ENCODE measurements at regions not wholly inside any gene's neighbourhood (a gene's known extent, or its start where the extent isn't known, plus 50 kb on each side); places are given as distances from the start of the nearest gene placed in this dataset.

DNA sequence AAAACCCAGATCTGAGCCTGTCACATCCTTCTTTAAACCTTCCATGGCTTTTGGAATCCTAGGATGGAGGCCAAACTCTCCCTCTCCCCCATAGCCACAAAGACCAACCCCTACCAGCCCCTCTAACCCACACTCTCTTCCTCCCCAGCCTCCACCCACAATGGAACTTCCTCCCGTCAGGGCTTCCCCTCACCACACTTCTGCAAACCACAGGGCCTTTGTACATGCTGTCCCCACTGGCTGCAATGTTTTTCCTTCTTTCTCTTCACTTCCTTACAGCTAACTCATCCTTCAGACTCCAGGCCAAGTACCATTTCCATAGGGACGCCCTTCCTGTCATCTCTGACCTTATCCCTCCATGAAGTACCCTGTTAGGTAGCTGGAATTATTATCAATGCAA, 393.5 kb downstream of the MN1 start:
- DNase-seq = no peak
- ATAC-seq = no peak
- no peak overlapping the region for H3K4me3 ChIP-seq
- intact Hi-C loops (cut with DNase I, micrococcal nuclease) = no loop called here
- no peaks in the 10 kb centered on the region for H3K4me1 ChIP-seq (ENCODE audit: low read depth)
- H3K9me3 ChIP-seq = no peaks in the 10 kb centered on the region
- H3K36me3 ChIP-seq (ENCODE audit: low read depth) = no peaks in the 10 kb centered on the region
- TF ChIP-seq, protein P1, sequence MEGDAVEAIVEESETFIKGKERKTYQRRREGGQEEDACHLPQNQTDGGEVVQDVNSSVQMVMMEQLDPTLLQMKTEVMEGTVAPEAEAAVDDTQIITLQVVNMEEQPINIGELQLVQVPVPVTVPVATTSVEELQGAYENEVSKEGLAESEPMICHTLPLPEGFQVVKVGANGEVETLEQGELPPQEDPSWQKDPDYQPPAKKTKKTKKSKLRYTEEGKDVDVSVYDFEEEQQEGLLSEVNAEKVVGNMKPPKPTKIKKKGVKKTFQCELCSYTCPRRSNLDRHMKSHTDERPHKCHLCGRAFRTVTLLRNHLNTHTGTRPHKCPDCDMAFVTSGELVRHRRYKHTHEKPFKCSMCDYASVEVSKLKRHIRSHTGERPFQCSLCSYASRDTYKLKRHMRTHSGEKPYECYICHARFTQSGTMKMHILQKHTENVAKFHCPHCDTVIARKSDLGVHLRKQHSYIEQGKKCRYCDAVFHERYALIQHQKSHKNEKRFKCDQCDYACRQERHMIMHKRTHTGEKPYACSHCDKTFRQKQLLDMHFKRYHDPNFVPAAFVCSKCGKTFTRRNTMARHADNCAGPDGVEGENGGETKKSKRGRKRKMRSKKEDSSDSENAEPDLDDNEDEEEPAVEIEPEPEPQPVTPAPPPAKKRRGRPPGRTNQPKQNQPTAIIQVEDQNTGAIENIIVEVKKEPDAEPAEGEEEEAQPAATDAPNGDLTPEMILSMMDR (IDR thresholded peaks at IDR 0.05) = no peak

DNA sequence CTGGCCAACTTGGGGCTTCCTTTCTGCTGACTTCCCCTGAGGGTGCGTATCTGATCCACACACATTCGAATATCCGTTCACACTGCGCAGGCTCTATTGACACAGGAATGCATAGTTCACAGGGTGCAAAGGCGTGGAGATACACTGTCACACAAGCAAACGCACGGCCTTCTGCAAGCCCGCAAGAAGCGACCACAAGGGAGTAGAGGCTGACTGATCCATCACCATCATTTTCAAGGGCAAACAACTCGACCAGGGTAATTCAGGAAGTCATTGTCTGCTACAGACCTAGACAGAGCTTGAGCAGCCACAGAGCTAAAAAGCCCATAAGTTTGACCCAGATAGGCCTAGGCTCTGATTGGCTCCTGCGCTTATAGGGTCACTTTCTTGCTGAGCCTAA, 392.3 kb downstream of the MN1 start:
- H3K36me3 ChIP-seq (ENCODE audit: low read depth) = no peaks in the 10 kb centered on the region
- TF ChIP-seq, protein P1 (IDR thresholded peaks at IDR 0.05) = no peak
- DNase-seq (no peak), ATAC-seq (no peak)
- intact Hi-C loops (cut with DNase I, micrococcal nuclease) = no loop called here
- no peaks in the 10 kb centered on the region for H3K9me3 ChIP-seq
- no peaks in the 10 kb centered on the region for H3K4me1 ChIP-seq (ENCODE audit: low read depth)
- no peak overlapping the region for H3K4me3 ChIP-seq

DNA sequence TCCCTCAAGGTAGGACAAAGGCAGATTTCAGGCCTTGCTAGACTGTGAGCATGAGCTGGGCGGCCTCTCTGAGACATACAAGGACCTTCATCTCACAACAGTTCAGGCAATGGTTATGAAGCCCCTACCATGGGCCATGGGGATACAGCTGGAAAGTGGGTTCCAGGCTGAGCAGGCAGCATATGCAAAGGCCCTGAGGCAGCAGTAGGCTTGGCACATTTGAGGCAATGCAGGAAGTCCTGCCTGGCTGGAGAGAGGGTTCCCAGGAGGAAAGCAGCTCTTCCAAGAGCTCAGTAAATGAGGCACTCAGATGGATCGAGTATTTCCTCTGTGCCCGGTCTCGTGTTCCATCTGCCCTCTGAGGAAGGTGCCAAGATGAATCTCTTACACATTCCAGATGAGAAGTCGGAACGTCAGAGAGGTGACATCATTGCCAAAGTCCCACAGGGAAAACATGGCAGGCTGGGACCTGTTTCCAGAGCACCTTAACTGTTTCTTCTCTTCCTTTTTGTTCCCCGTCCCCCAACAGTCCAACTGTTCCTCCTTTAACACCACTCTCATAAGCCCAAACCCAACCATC, 388.6 kb downstream of the MN1 start:
- H3K4me1 ChIP-seq (ENCODE audit: low read depth) = no peaks in the 10 kb centered on the region
- no peak for ATAC-seq
- no peak for DNase-seq
- no peaks in the 10 kb centered on the region for H3K9me3 ChIP-seq
- TF ChIP-seq, protein P1 (IDR thresholded peaks at IDR 0.05) = no peak
- no peak overlapping the region for H3K4me3 ChIP-seq
- no peaks in the 10 kb centered on the region for H3K36me3 ChIP-seq (ENCODE audit: low read depth)
- intact Hi-C loops (cut with DNase I, micrococcal nuclease) = no loop called here

DNA sequence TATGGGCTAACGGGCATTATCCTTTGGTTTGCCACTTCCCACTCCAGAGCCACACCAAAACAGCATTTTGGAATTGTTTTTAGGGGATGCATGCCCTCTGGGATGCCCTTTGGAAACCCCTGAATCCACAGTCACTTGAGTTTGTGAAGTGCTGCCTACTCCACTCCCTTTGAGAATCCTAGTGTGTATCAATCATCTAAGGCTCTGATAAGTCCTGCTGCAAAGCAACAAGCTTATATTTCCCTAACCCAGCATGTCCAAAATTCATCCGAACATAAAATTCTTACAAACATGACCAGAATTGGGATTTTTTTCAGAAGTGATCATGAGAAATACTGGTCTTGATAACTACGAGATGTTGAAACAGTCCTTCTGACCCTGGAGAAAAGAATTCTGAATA, 387.9 kb downstream of the MN1 start:
- intact Hi-C loops (cut with DNase I, micrococcal nuclease) = no loop called here
- H3K4me3 ChIP-seq = no peak overlapping the region
- no peak for DNase-seq
- no peak for ATAC-seq
- TF ChIP-seq, protein P1 (IDR thresholded peaks at IDR 0.05) = no peak
- no peaks in the 10 kb centered on the region for H3K9me3 ChIP-seq
- H3K36me3 ChIP-seq (ENCODE audit: low read depth) = no peaks in the 10 kb centered on the region
- H3K4me1 ChIP-seq (ENCODE audit: low read depth) = no peaks in the 10 kb centered on the region

DNA sequence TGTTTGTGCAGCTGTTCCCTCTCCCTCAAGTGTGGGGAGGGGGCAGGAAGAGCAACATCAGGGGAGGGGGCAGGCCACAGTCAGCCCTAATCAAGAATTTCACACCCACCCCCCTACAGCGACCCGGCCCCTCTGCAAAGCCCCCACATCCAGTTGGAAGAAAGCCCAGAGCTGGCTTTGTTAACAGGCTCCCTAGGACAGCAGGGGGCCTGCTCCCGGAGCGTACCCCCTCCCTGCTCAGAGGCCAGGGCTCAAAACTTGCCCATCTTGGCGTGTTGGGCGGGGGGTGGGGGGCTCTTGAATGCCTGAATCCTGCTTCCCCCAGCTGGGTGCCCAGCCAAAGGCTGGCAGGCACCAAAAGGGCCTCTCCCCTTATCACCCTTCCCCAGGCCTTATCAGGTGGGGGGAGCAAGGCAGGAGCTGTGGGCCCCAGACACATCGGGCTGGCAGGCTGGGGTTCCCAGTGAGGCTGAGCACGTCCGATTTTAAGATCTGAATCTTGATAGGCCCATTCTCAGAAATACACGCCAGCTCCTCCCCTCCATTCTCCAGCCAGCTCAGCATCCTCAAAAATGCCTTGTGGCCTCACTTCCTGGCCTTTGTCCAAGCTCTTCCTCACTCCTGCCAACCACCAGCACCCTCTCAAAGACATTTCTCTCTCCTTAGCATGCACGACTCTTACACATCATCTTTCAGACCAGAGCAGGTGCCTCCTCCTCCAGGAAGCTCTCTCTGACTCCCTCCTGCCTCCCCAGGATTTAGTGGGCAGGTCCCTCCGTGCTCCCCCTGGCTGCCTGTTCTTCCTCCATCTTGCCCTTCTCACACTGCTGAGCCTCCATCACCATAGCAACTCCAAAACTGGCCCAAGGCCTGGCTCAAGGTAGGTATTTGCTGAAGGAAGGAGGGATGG, 384.8 kb downstream of the MN1 start:
- TF ChIP-seq, protein P1 (IDR thresholded peaks at IDR 0.05) = no peak
- intact Hi-C loops (cut with DNase I, micrococcal nuclease) = no loop called here
- H3K36me3 ChIP-seq (ENCODE audit: low read depth) = no peaks in the 10 kb centered on the region
- DNase-seq = no peak
- no peaks in the 10 kb centered on the region for H3K4me1 ChIP-seq (ENCODE audit: low read depth)
- no peak for ATAC-seq
- H3K4me3 ChIP-seq = no peak overlapping the region
- H3K9me3 ChIP-seq = no peaks in the 10 kb centered on the region
